Endometrium (tissue), 2 donors: ENCODE measurements at regions not wholly inside any gene's neighbourhood (a gene's known extent, or its start where the extent isn't known, plus 50 kb on each side); places are given as distances from the start of the nearest gene placed in this dataset.
"Not testable (repeated sequence)": the region's sequence is repeated elsewhere in the genome, so short reads cannot be mapped to it uniquely, and the experiment has no call there.

Experiments used
- FAIRE-seq: peaks from 2 replicates; lab custom pipeline; 2012; peaks lifted over from hg19 to GRCh38; lab: Jason Lieb, UNC
- donor health status: control.
- donor health status: control.

GRCh38 chr7:115206374-115206773 is 284.5 kb downstream of the MDFIC start:
- FAIRE-seq, result not testable (repeated sequence)

- FAIRE-seq, result no peak
Measured at GRCh38 chr7:115198143-115198542, 276.2 kb downstream of the MDFIC start.

GRCh38 chr7:115195208-115195607 is 273.3 kb downstream of the MDFIC start:
- no peak for FAIRE-seq

- no peak for FAIRE-seq
Measured at GRCh38 chr7:115191526-115191925, 269.6 kb downstream of the MDFIC start.

GRCh38 chr7:115183431-115184057 is 261.6 kb downstream of the MDFIC start:
- no peak for FAIRE-seq

- FAIRE-seq, result no peak
Measured at GRCh38 chr7:115178835-115179234, 256.9 kb downstream of the MDFIC start.

- no peak for FAIRE-seq
Measured at GRCh38 chr7:115177823-115178222, 255.9 kb downstream of the MDFIC start.

- no peak for FAIRE-seq
Measured at GRCh38 chr7:115177103-115177502, 255.2 kb downstream of the MDFIC start.

GRCh38 chr7:115172397-115172796 is 250.5 kb downstream of the MDFIC start:
- not testable (repeated sequence) for FAIRE-seq

- no peak for FAIRE-seq
Measured at GRCh38 chr7:115153769-115154477, 232.0 kb downstream of the MDFIC start.

GRCh38 chr7:115153176-115153575 is 231.3 kb downstream of the MDFIC start:
- FAIRE-seq, result no peak

- FAIRE-seq, result no peak
Measured at GRCh38 chr7:115146148-115146547, 224.3 kb downstream of the MDFIC start.

- no peak for FAIRE-seq
Measured at GRCh38 chr7:115145512-115145911, 223.6 kb downstream of the MDFIC start.

GRCh38 chr7:115137816-115138215 is 215.9 kb downstream of the MDFIC start:
- no peak for FAIRE-seq

GRCh38 chr7:115136796-115137443 is 215.0 kb downstream of the MDFIC start:
- no peak for FAIRE-seq

GRCh38 chr7:115135769-115136410 is 214.0 kb downstream of the MDFIC start:
- FAIRE-seq, result no peak

- FAIRE-seq, result no peak
Measured at GRCh38 chr7:115135146-115135545, 213.3 kb downstream of the MDFIC start.

GRCh38 chr7:115133248-115133647 is 211.4 kb downstream of the MDFIC start:
- FAIRE-seq, result no peak

GRCh38 chr7:115132096-115132495 is 210.2 kb downstream of the MDFIC start:
- FAIRE-seq, result no peak

- no peak for FAIRE-seq
Measured at GRCh38 chr7:115128154-115128553, 206.3 kb downstream of the MDFIC start.

GRCh38 chr7:115127399-115128021 is 205.6 kb downstream of the MDFIC start:
- FAIRE-seq, result no peak

GRCh38 chr7:115125750-115126149 is 203.9 kb downstream of the MDFIC start:
- FAIRE-seq, result no peak
